GM23338 (cell line): ENCODE measurements at regions not wholly inside any gene's neighbourhood (a gene's known extent, or its start where the extent isn't known, plus 50 kb on each side); places are given as distances from the start of the nearest gene placed in this dataset.

Source experiments
- ATAC-seq: fragments of 200-7000 bp; cut with Tn5 transposase; 3 replicates; pipeline ENCODE4 v1.9.1; 2020
- DNase-seq: peaks from one replicate; pipeline ENCODE4 v3.0.0-alpha.2; 2015; ENCODE audit warnings: low spot score
- H2AFZ ChIP-seq: fragments of 200-600 bp; sonication (generic); 2 replicates; pipeline ENCODE4 v1.8.0; 2016; ENCODE audit warnings: antibody characterized with exemption, mild to moderate bottlenecking, moderate library complexity
- H3F3A ChIP-seq: fragments of 200-600 bp; sonication (generic); replicated peaks from 2 replicates; pipeline ENCODE4 v1.8.0; 2017; ENCODE audit warnings: antibody characterized with exemption, mixed run types, low read depth
- H3K27ac ChIP-seq: fragments of 200-600 bp; sonication (generic); 2 replicates; pipeline ENCODE4 v1.6.1; 2016; ENCODE audit warnings: low read depth
- H3K27me3 ChIP-seq: fragments of 200-600 bp; sonication (generic); 2 replicates; pipeline ENCODE4 v1.8.0; 2016; ENCODE audit warnings: mild to moderate bottlenecking, mixed run types, moderate library complexity; ENCODE audit not compliant: insufficient read depth
- H3K36me3 ChIP-seq: fragments of 200-600 bp; sonication (generic); 2 replicates; pipeline ENCODE4 v1.8.0; 2016; ENCODE audit warnings: mild to moderate bottlenecking; ENCODE audit not compliant: insufficient read depth
- H3K4me1 ChIP-seq: fragments of 200-600 bp; sonication (generic); 2 replicates; pipeline ENCODE4 v1.8.0; 2016; ENCODE audit warnings: mild to moderate bottlenecking, moderate library complexity; ENCODE audit not compliant: insufficient read depth
- H3K4me2 ChIP-seq: fragments of 200-600 bp; sonication (generic); 2 replicates; pipeline ENCODE4 v1.7.1; 2017; ENCODE audit warnings: mixed run types
- H3K4me3 ChIP-seq: fragments of 200-600 bp; sonication (generic); 2 replicates; pipeline ENCODE4 v1.6.1; 2016; ENCODE audit warnings: mixed run types
- H3K79me2 ChIP-seq: fragments of 200-600 bp; sonication (generic); replicated peaks from 2 replicates; pipeline ENCODE4 v1.8.0; 2017; ENCODE audit warnings: mild to moderate bottlenecking; ENCODE audit not compliant: insufficient read depth
- H3K9me2 ChIP-seq: fragments of 200-600 bp; sonication (generic); 2 replicates; pipeline ENCODE4 v1.8.0; 2017; ENCODE audit not compliant: insufficient read depth
- H4K20me1 ChIP-seq: fragments of 200-600 bp; sonication (generic); replicated peaks from 2 replicates; pipeline ENCODE4 v1.8.0; 2017; ENCODE audit warnings: mild to moderate bottlenecking; ENCODE audit not compliant: insufficient read depth
- H3K27ac Mint-ChIP-seq: 2 replicates; pipeline ENCODE4 v1.8.0; 2020; ENCODE audit warnings: inconsistent platforms, mild to moderate bottlenecking, moderate library complexity, mixed read lengths
- H3K27me3 Mint-ChIP-seq: 3 replicates; pipeline ENCODE4 v1.8.0; 2022; ENCODE audit warnings: low read depth, mild to moderate bottlenecking, moderate library complexity, mixed read lengths, inconsistent platforms; ENCODE audit not compliant: insufficient read depth, poor library complexity
- H3K36me3 Mint-ChIP-seq: 3 replicates; pipeline ENCODE4 v1.8.0; 2021; ENCODE audit warnings: low read depth, mild to moderate bottlenecking, inconsistent platforms, moderate library complexity, mixed read lengths
- H3K4me1 Mint-ChIP-seq: 3 replicates; pipeline ENCODE4 v1.8.0; 2020; ENCODE audit warnings: mild to moderate bottlenecking, inconsistent platforms, mixed read lengths
- H3K4me3 Mint-ChIP-seq: 3 replicates; pipeline ENCODE4 v1.8.0; 2021; ENCODE audit warnings: moderate library complexity, mild to moderate bottlenecking, inconsistent platforms, mixed read lengths
- H3K9me3 Mint-ChIP-seq: 3 replicates; pipeline ENCODE4 v1.8.0; 2020; ENCODE audit warnings: moderate library complexity, mild to moderate bottlenecking, inconsistent platforms, mixed read lengths
- CTCF ChIP-seq, 2 experiments: fragments of 200-600 bp in 1 of 2; sonication (generic) in 1 of 2; conservative IDR thresholded peaks; 2 replicates each; pipeline versions ENCODE4 v1.5.1 to v1.6.1; 2016 to 2017; ENCODE audit warnings: antibody characterized with exemption in 2 of 2, low read depth in 2 of 2, mild to moderate bottlenecking in 2 of 2, moderate library complexity in 1 of 2
- ETS1 ChIP-seq: IDR thresholded peaks from 2 replicates; pipeline ENCODE4 v1.6.1; 2016; ENCODE audit warnings: antibody characterized with exemption
- NANOG ChIP-seq: IDR thresholded peaks from 2 replicates; pipeline ENCODE4 v1.6.1; 2016; ENCODE audit warnings: antibody characterized with exemption, borderline replicate concordance
- POLR2AphosphoS5 ChIP-seq: IDR thresholded peaks from 2 replicates; pipeline ENCODE4 v1.6.1; 2016; ENCODE audit warnings: antibody characterized with exemption, low read depth
- STAT1 ChIP-seq: IDR thresholded peaks from one replicate; pipeline ENCODE4 v1.6.1; 2016; ENCODE audit warnings: antibody characterized with exemption; ENCODE audit not compliant: unreplicated experiment
- ZNF331 ChIP-seq: fragments of 250-450 bp; sonication (Bioruptor Pico); IDR thresholded peaks from 2 replicates; pipeline ENCODE4 v1.5.0; 2020; ENCODE audit warnings: low read depth, mild to moderate bottlenecking, moderate library complexity
- ZNF462 ChIP-seq: fragments of 250-450 bp; sonication (Bioruptor Pico); IDR thresholded peaks from 2 replicates; pipeline ENCODE4 v1.5.0; 2020; ENCODE audit warnings: mild to moderate bottlenecking, moderate library complexity

- no peak for TF ChIP-seq ZNF462
Measured at GRCh38 chr6:153493501-153493900, 362.4 kb upstream of the RGS17 start (continued).

GRCh38 chr6:153489479-153489878, 358.4 kb upstream of the RGS17 start:
- Histone ChIP-seq H3K79me2 (no peaks in the 10 kb centered on the region), H3F3A (no peaks in the 10 kb centered on the region), H3K4me1 (no peaks in the 10 kb centered on the region), H4K20me1 (no peaks in the 10 kb centered on the region), H3K4me2 (no peak overlapping the region), H3K9me2 (no peaks in the 10 kb centered on the region), H2AFZ (no peak overlapping the region), H3K4me3 (no peak overlapping the region), H3K27me3 (no peaks in the 10 kb centered on the region), H3K27ac (no peak overlapping the region), H3K36me3 (no peaks in the 10 kb centered on the region)
- Mint-ChIP-seq H3K27me3 (no peaks in the 10 kb centered on the region), H3K4me1 (no peaks in the 10 kb centered on the region), H3K36me3 (no peaks in the 10 kb centered on the region), H3K27ac (no peak overlapping the region), H3K9me3 (peaks cover 12% of the 10 kb centered on the region), H3K4me3 (no peak overlapping the region)
- ATAC-seq = no peak
- no peak for DNase-seq
- TF ChIP-seq ZNF331 (no peak), POLR2AphosphoS5 (no peak), CTCF (conservative IDR thresholded peaks at IDR 0.05; ENCODE audit: low read depth in 2 of 2) (no peak), STAT1 (no peak), NANOG (no peak), ZNF462 (no peak), ETS1 (no peak)
